ENCODE measurements at regions not wholly inside any gene's neighbourhood (a gene's known extent, or its start where the extent isn't known, plus 50 kb on each side); places are given as distances from the start of the nearest gene placed in this dataset.

DNA sequence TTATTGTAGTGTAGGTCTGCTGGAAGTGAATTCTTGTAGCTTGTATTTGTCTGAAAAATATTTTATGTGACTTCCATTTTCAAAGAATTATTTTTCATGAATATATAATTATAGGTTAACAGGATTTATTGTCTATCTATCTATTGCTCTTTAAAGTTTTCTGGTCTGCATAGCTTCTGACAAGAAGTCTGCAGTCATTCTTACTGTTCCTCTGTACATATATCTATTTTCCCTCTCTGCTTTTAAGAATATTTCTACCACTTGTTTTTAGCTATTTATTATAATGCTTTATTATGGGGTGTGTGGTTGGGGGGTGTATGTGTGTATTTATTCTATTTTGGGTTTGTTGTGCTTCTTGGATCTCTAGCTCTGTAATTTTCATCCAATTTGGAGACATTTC, 77.4 kb downstream of the ETS2 start:
- TF ChIP-seq POLR2A (IDR thresholded peaks at IDR 0.05; ENCODE audit: extremely low read depth, insufficient read length) (no peak), CTCF (IDR thresholded peaks at IDR 0.05; ENCODE audit: low read depth, low read length) (no peak)
- TF ChIP-seq, protein P1, sequence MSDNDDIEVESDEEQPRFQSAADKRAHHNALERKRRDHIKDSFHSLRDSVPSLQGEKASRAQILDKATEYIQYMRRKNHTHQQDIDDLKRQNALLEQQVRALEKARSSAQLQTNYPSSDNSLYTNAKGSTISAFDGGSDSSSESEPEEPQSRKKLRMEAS (IDR thresholded peaks at IDR 0.05; ENCODE audit: low read depth, low read length): no peak
